SK-N-SH (cell line): ENCODE measurements at regions not wholly inside any gene's neighbourhood (a gene's known extent, or its start where the extent isn't known, plus 50 kb on each side); places are given as distances from the start of the nearest gene placed in this dataset.

ENCODE experiments used
- CTCF ChIA-PET: fragments of 300-600, 350-600 bp; formaldehyde crosslinking; extraction: SDS; loops from one replicate; lab custom pipeline; 2021; lab: Yijun Ruan, JAX
- POLR2A ChIA-PET: fragments of 350-600 bp; sonication (Branson Sonifier 250); formaldehyde crosslinking; extraction: SDS; loops from one replicate; lab custom pipeline; 2020; ENCODE audit warnings: antibody characterized with exemption, inconsistent platforms; lab: Yijun Ruan, JAX
- DNase-seq: peaks from one replicate; pipeline ENCODE4 v3.0.0; 2012
- H2AFZ ChIP-seq: fragments of 200-600 bp; sonication (generic); 2 replicates; pipeline ENCODE4 v1.8.1; 2016; ENCODE audit warnings: antibody characterized with exemption, mild to moderate bottlenecking, low read depth
- H3F3A ChIP-seq: fragments of 200-600 bp; sonication (generic); replicated peaks from 2 replicates; pipeline ENCODE3; 2016; ENCODE audit warnings: antibody characterized with exemption, mild to moderate bottlenecking; ENCODE audit not compliant: insufficient read depth
- H3K27ac ChIP-seq, 2 experiments: fragments of 200-500 bp in 1 of 2; fragments of 200-600 bp in 1 of 2; sonication (Bioruptor generic) in 1 of 2; sonication (generic), shearing (Covaris generic) in 1 of 2; 2 replicates each; pipeline versions ENCODE4 v1.5.1 to v1.6.1; 2014 to 2016; ENCODE audit warnings: low read depth in 2 of 2, inconsistent platforms in 1 of 2, low read length in 1 of 2, mild to moderate bottlenecking in 1 of 2, mixed read lengths in 1 of 2
- H3K27me3 ChIP-seq: fragments of 200-600 bp; sonication (generic), shearing (Covaris generic); 2 replicates; pipeline ENCODE4 v1.6.1; 2016; ENCODE audit warnings: mixed run types; ENCODE audit not compliant: insufficient read depth
- H3K36me3 ChIP-seq, 2 experiments: fragments of 200-500 bp in 1 of 2; fragments of 200-600 bp in 1 of 2; sonication (Bioruptor generic) in 1 of 2; sonication (generic) in 1 of 2; replicated peaks in 1 of 2; 2 replicates each; pipeline versions ENCODE3 to v1.5.1; 2014 to 2016; ENCODE audit warnings: low read length in 1 of 2, mild to moderate bottlenecking in 1 of 2; ENCODE audit not compliant: insufficient read depth in 2 of 2, control insufficient read depth in 1 of 2
- H3K4me1 ChIP-seq, 2 experiments: fragments of 200-500 bp in 1 of 2; fragments of 200-600 bp in 1 of 2; sonication (Bioruptor generic) in 1 of 2; sonication (generic), shearing (Covaris generic) in 1 of 2; 2 replicates each; pipeline versions ENCODE4 v1.5.1 to v1.6.1; 2014 to 2016; ENCODE audit warnings: low read depth in 1 of 2, low read length in 1 of 2, mixed run types in 1 of 2; ENCODE audit not compliant: insufficient read depth in 2 of 2, control insufficient read depth in 1 of 2
- H3K4me2 ChIP-seq: fragments of 200-600 bp; sonication (generic), shearing (Covaris generic); 2 replicates; pipeline ENCODE4 v1.6.1; 2017; ENCODE audit warnings: mixed run types
- H3K4me3 ChIP-seq, 2 experiments: fragments of 200-500 bp in 1 of 2; fragments of 200-600 bp in 1 of 2; sonication (Bioruptor generic) in 1 of 2; sonication (generic), shearing (Covaris generic) in 1 of 2; 2 replicates each; pipeline versions ENCODE4 v1.5.1 to v1.8.1; 2014 to 2016; ENCODE audit warnings: low read depth in 2 of 2, inconsistent platforms in 1 of 2, low read length in 1 of 2, mild to moderate bottlenecking in 1 of 2, mixed read lengths in 1 of 2, moderate library complexity in 1 of 2
- H3K79me2 ChIP-seq: fragments of 200-600 bp; sonication (generic); 2 replicates; pipeline ENCODE4 v1.8.1; 2017; ENCODE audit warnings: mild to moderate bottlenecking; ENCODE audit not compliant: insufficient read depth
- H3K9ac ChIP-seq: fragments of 200-600 bp; sonication (generic); 2 replicates; pipeline ENCODE4 v1.6.1; 2017; ENCODE audit warnings: mixed run types
- H3K9me2 ChIP-seq: fragments of 200-600 bp; sonication (generic); 2 replicates; pipeline ENCODE4 v1.6.1; 2017; ENCODE audit warnings: mixed run types
- H3K9me3 ChIP-seq: fragments of 200-600 bp; sonication (generic); 2 replicates; pipeline ENCODE4 v1.6.1; 2017; ENCODE audit warnings: mixed run types, mild to moderate bottlenecking, moderate library complexity
- H4K20me1 ChIP-seq: fragments of 200-600 bp; sonication (generic); 2 replicates; pipeline ENCODE4 v1.6.1; 2017; ENCODE audit warnings: mild to moderate bottlenecking, mixed run types; ENCODE audit not compliant: insufficient read depth
- GABPA ChIP-seq: IDR thresholded peaks from 2 replicates; pipeline ENCODE4 v1.4.0; 2012; ENCODE audit warnings: low read depth, mild to moderate bottlenecking
- MXI1 ChIP-seq: IDR thresholded peaks from 2 replicates; pipeline ENCODE4 v1.6.1; 2012; ENCODE audit warnings: mild to moderate bottlenecking, low read depth, low read length, improper control_type of control experiment
- NFIC ChIP-seq: IDR thresholded peaks from 2 replicates; pipeline ENCODE4 v1.4.0; 2012; ENCODE audit warnings: borderline replicate concordance
- POLR2AphosphoS5 ChIP-seq: IDR thresholded peaks from 2 replicates; pipeline ENCODE4 v1.6.1; 2012; ENCODE audit warnings: low read depth, low read length
- RFX5 ChIP-seq: IDR thresholded peaks from 2 replicates; pipeline ENCODE4 v1.6.1; 2012; ENCODE audit warnings: mild to moderate bottlenecking, improper control_type of control experiment, low read length
- RXRA ChIP-seq: IDR thresholded peaks from 2 replicates; pipeline ENCODE4 v1.4.0; 2012; ENCODE audit warnings: low read depth, mild to moderate bottlenecking, borderline replicate concordance
- SMC3 ChIP-seq: IDR thresholded peaks from 2 replicates; pipeline ENCODE4 v1.6.1; 2012; ENCODE audit warnings: low read depth, low read length, improper control_type of control experiment
- YY1 ChIP-seq: IDR thresholded peaks from 2 replicates; pipeline ENCODE4 v1.4.0; 2012; ENCODE audit warnings: low read depth, mild to moderate bottlenecking
- WGBS: methylation state at CpG from one replicate; pipeline ENCODE4 v1.1.6; 2017; ENCODE audit warnings: low lambda C conversion rate; 5-methylcytosine and 5-hydroxymethylcytosine counted together
- TF ChIP-seq, protein P1 (sequence below): fragments of 150-350 bp; IDR thresholded peaks from 2 replicates; pipeline ENCODE4 v1.6.1; 2017; ENCODE audit warnings: antibody characterized with exemption, low read length, low read depth, borderline replicate concordance
- TF ChIP-seq, protein P2 (sequence below): IDR thresholded peaks from 2 replicates; pipeline ENCODE4; 2012
- TF ChIP-seq, protein P3 (sequence below): fragments of 150-350 bp; IDR thresholded peaks from 2 replicates; pipeline ENCODE4 v1.6.1; 2016; ENCODE audit warnings: mild to moderate bottlenecking, low read depth, low read length
- TF ChIP-seq, protein P4 (sequence below): IDR thresholded peaks from 2 replicates; pipeline ENCODE4 v1.4.0; 2012; ENCODE audit warnings: low read depth
- TF ChIP-seq, protein P5 (sequence below): IDR thresholded peaks from 2 replicates; pipeline ENCODE4 v1.6.1; 2012; ENCODE audit warnings: mild to moderate bottlenecking, low read depth, low read length, moderate library complexity

DNA sequence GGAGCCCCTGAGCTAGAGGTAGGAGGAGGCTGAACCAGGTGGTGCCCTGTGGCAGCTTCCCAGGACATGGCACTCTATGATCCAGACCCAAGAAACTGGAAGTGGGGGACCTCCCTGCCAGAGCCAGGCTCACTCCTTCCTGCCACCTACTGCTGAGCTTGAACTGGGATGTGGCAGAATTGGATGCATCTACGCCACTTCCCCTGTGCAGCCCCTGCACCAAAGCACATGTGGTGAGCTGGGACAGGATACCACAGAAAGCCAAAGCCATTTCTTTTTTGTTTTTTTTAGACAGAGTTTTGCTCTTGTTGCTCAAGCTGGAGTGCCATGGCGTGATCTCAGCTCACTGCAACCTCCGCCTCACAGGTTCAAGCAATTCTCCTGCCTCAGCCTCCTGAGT is 518.0 kb upstream of the PPP2R3A start:
- no peak for DNase-seq
- Histone ChIP-seq H3K27ac (no peak overlapping the region), H3K9ac (no peak overlapping the region), H3K79me2 (no peaks in the 10 kb centered on the region), H3K4me3 (no peak overlapping the region), H3K9me3 (no peaks in the 10 kb centered on the region), H3K4me2 (no peak overlapping the region), H3K4me1 (no peaks in the 10 kb centered on the region), H3F3A (no peaks in the 10 kb centered on the region), H4K20me1 (no peaks in the 10 kb centered on the region), H2AFZ (no peak overlapping the region), H3K9me2 (no peaks in the 10 kb centered on the region), H3K27me3 (no peaks in the 10 kb centered on the region), H3K36me3 (no peaks in the 10 kb centered on the region)
- CTCF ChIA-PET, result interaction anchor here (1.2 kb wide), 1 partner anchor 653 kb away, joined by 3 read pairs; the partner anchor contains the start of gene EPHB1
- 17% methylated on average over 3 of the region's 3 CpGs for WGBS
- TF ChIP-seq GABPA (no peak), NFIC (no peak), RFX5 (no peak)
- TF ChIP-seq, protein P1, sequence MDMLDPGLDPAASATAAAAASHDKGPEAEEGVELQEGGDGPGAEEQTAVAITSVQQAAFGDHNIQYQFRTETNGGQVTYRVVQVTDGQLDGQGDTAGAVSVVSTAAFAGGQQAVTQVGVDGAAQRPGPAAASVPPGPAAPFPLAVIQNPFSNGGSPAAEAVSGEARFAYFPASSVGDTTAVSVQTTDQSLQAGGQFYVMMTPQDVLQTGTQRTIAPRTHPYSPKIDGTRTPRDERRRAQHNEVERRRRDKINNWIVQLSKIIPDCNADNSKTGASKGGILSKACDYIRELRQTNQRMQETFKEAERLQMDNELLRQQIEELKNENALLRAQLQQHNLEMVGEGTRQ, result no peak
- TF ChIP-seq, protein P2, sequence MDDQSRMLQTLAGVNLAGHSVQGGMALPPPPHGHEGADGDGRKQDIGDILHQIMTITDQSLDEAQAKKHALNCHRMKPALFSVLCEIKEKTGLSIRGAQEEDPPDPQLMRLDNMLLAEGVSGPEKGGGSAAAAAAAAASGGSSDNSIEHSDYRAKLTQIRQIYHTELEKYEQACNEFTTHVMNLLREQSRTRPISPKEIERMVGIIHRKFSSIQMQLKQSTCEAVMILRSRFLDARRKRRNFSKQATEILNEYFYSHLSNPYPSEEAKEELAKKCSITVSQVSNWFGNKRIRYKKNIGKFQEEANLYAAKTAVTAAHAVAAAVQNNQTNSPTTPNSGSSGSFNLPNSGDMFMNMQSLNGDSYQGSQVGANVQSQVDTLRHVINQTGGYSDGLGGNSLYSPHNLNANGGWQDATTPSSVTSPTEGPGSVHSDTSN, result no peak
- POLR2A ChIA-PET, result no interaction called here

DNA sequence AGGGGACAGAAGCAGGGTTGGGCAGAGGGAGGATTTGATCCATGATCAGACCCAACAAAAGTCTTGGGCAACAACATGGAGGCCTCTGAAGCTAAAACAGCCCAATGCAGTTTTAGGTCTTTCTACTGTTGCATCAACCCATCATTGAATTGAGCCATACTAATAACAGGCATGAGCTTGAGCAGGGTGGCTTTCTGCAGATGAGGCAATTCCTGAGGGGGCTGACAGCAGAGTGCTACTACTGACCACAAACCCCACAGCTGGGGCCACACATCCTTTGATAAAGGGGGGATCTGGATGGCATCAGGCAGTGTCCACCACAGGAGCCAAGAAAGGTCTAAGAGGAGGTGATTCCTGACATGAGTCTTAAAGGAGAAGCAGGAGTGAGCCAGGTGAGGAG is 517.0 kb upstream of the PPP2R3A start:
- no peaks in the 10 kb centered on the region for H4K20me1 ChIP-seq
- H3K4me3 ChIP-seq, result no peak overlapping the region
- no peak overlapping the region for H3K4me2 ChIP-seq
- no peak overlapping the region for H3K27ac ChIP-seq
- H3K9me2 ChIP-seq, result no peaks in the 10 kb centered on the region
- H3K4me1 ChIP-seq, result no peaks in the 10 kb centered on the region
- no peak for DNase-seq
- no peaks in the 10 kb centered on the region for H3K27me3 ChIP-seq
- CTCF ChIA-PET, result no interaction called here
- H3K79me2 ChIP-seq, result no peaks in the 10 kb centered on the region
- no peaks in the 10 kb centered on the region for H3K36me3 ChIP-seq
- H2AFZ ChIP-seq, result no peak overlapping the region
- POLR2A ChIA-PET, result no interaction called here
- no peaks in the 10 kb centered on the region for H3F3A ChIP-seq
- H3K9me3 ChIP-seq, result no peaks in the 10 kb centered on the region
- TF ChIP-seq GABPA, result no peak
- no peak for TF ChIP-seq RXRA
- no peak for TF ChIP-seq MXI1
- TF ChIP-seq, protein P3, sequence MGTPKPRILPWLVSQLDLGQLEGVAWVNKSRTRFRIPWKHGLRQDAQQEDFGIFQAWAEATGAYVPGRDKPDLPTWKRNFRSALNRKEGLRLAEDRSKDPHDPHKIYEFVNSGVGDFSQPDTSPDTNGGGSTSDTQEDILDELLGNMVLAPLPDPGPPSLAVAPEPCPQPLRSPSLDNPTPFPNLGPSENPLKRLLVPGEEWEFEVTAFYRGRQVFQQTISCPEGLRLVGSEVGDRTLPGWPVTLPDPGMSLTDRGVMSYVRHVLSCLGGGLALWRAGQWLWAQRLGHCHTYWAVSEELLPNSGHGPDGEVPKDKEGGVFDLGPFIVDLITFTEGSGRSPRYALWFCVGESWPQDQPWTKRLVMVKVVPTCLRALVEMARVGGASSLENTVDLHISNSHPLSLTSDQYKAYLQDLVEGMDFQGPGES, result no peak
- TF ChIP-seq YY1, result no peak
- TF ChIP-seq NFIC, result no peak
- TF ChIP-seq, protein P4, sequence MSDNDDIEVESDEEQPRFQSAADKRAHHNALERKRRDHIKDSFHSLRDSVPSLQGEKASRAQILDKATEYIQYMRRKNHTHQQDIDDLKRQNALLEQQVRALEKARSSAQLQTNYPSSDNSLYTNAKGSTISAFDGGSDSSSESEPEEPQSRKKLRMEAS, result no peak
- TF ChIP-seq SMC3, result no peak
- TF ChIP-seq POLR2AphosphoS5, result no peak
- TF ChIP-seq, protein P5, sequence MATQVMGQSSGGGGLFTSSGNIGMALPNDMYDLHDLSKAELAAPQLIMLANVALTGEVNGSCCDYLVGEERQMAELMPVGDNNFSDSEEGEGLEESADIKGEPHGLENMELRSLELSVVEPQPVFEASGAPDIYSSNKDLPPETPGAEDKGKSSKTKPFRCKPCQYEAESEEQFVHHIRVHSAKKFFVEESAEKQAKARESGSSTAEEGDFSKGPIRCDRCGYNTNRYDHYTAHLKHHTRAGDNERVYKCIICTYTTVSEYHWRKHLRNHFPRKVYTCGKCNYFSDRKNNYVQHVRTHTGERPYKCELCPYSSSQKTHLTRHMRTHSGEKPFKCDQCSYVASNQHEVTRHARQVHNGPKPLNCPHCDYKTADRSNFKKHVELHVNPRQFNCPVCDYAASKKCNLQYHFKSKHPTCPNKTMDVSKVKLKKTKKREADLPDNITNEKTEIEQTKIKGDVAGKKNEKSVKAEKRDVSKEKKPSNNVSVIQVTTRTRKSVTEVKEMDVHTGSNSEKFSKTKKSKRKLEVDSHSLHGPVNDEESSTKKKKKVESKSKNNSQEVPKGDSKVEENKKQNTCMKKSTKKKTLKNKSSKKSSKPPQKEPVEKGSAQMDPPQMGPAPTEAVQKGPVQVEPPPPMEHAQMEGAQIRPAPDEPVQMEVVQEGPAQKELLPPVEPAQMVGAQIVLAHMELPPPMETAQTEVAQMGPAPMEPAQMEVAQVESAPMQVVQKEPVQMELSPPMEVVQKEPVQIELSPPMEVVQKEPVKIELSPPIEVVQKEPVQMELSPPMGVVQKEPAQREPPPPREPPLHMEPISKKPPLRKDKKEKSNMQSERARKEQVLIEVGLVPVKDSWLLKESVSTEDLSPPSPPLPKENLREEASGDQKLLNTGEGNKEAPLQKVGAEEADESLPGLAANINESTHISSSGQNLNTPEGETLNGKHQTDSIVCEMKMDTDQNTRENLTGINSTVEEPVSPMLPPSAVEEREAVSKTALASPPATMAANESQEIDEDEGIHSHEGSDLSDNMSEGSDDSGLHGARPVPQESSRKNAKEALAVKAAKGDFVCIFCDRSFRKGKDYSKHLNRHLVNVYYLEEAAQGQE, result no peak
- no peak overlapping the region for H3K9ac ChIP-seq
